Naive thymus-derived CD4-positive, alpha-beta T cell (primary cell): ENCODE measurements at regions not wholly inside any gene's neighbourhood (a gene's known extent, or its start where the extent isn't known, plus 50 kb on each side); places are given as distances from the start of the nearest gene placed in this dataset.

Experiments used
- ATAC-seq: fragments of 150-1000 bp; cut with Tn5 transposase; 2 replicates; pipeline ENCODE4 v1.10.0; 2021; ENCODE audit warnings: mild to moderate bottlenecking, moderate library complexity
- CTCF ChIA-PET: fragments of 350-600 bp; sonication (Branson Sonifier 250); formaldehyde crosslinking; loops from one replicate; lab custom pipeline; 2021; ENCODE audit warnings: antibody characterized with exemption; lab: Charles Lee
- POLR2A ChIA-PET: fragments of 350-600 bp; sonication (Branson Sonifier 250); formaldehyde crosslinking; loops from one replicate; lab custom pipeline; 2021; ENCODE audit warnings: antibody characterized with exemption, inconsistent platforms; lab: Charles Lee
- DNase-seq, 9 donors: peaks; one replicate each; pipeline versions ENCODE4 v3.0.0 to v3.0.0-alpha.2; 2020 to 2022; ENCODE audit warnings: mixed read lengths in 1 of 9
- H3K27ac ChIP-seq: one replicate; pipeline ENCODE4 v1.7.0; 2013; ENCODE audit warnings: mild to moderate bottlenecking, low read depth, low read length, moderate library complexity
- H3K27me3 ChIP-seq, 2 donors: one replicate each; pipeline ENCODE4 v1.7.0; 2013; ENCODE audit warnings: low read length in 2 of 2, mild to moderate bottlenecking in 2 of 2, moderate library complexity in 2 of 2; ENCODE audit not compliant: control insufficient read depth in 2 of 2, insufficient read depth in 2 of 2
- H3K36me3 ChIP-seq, 3 experiments: 1 replicate in 2 of 3; 2 replicates in 1 of 3; pipeline ENCODE4 v1.7.0; 2013; ENCODE audit warnings: low read length in 3 of 3, mild to moderate bottlenecking in 3 of 3, moderate library complexity in 1 of 3; ENCODE audit not compliant: insufficient read depth in 3 of 3, control insufficient read depth in 2 of 3
- H3K4me1 ChIP-seq, 2 donors: one replicate each; pipeline ENCODE4 v1.7.0; 2013; ENCODE audit warnings: low read length in 2 of 2, mild to moderate bottlenecking in 2 of 2, moderate library complexity in 1 of 2; ENCODE audit not compliant: control insufficient read depth in 2 of 2, insufficient read depth in 2 of 2
- H3K4me3 ChIP-seq: 2 replicates; pipeline ENCODE4 v1.7.0; 2013; ENCODE audit warnings: mild to moderate bottlenecking, low read length
- H3K9me3 ChIP-seq, 3 experiments: 1 replicate in 2 of 3; 2 replicates in 1 of 3; pipeline ENCODE4 v1.7.0; 2013; ENCODE audit warnings: low read length in 3 of 3; ENCODE audit not compliant: control insufficient read depth in 2 of 3
- H3K27ac Mint-ChIP-seq, 9 donors: one replicate each; pipeline ENCODE4 v1.8.0; 2020 to 2022; ENCODE audit warnings: mixed read lengths in 9 of 9, mild to moderate bottlenecking in 8 of 9, moderate library complexity in 5 of 9, inconsistent platforms in 2 of 9
- H3K27me3 Mint-ChIP-seq, 5 donors: one replicate each; pipeline ENCODE4 v1.8.0; 2021 to 2022; ENCODE audit warnings: mixed read lengths in 5 of 5, mild to moderate bottlenecking in 1 of 5
- H3K36me3 Mint-ChIP-seq, 5 donors: one replicate each; pipeline ENCODE4 v1.8.0; 2020 to 2022; ENCODE audit warnings: mixed read lengths in 5 of 5, mild to moderate bottlenecking in 3 of 5, inconsistent platforms in 1 of 5
- H3K4me1 Mint-ChIP-seq, 7 donors: one replicate each; pipeline ENCODE4 v1.8.0; 2020 to 2022; ENCODE audit warnings: mixed read lengths in 7 of 7, mild to moderate bottlenecking in 3 of 7, inconsistent platforms in 1 of 7
- H3K4me3 Mint-ChIP-seq, 10 donors: one replicate each; pipeline ENCODE4 v1.8.0; 2020 to 2022; ENCODE audit warnings: mild to moderate bottlenecking in 10 of 10, mixed read lengths in 10 of 10, moderate library complexity in 6 of 10, inconsistent platforms in 2 of 10
- H3K9me3 Mint-ChIP-seq, 11 donors: one replicate each; pipeline ENCODE4 v1.8.0; 2020 to 2022; ENCODE audit warnings: mixed read lengths in 11 of 11, mild to moderate bottlenecking in 4 of 11, inconsistent platforms in 1 of 11, moderate library complexity in 1 of 11
- intact Hi-C, 2 donors: fragments of 100-400 bp; cut with micrococcal nuclease; formaldehyde crosslinking; loops; one replicate each; pipeline ENCODE4 v1.15.1; 2023

- no peak overlapping the region for H3K4me3 ChIP-seq
- POLR2A ChIA-PET, result no interaction called here
- H3K36me3 Mint-ChIP-seq, result peaks cover 0 to 5% (median 0%) of the 10 kb centered on the region in 5 donors
- H3K4me1 Mint-ChIP-seq, result peaks cover 0 to 3% (median 0%) of the 10 kb centered on the region in 7 donors
- H3K4me1 ChIP-seq, result no peaks in the 10 kb centered on the region
- H3K9me3 Mint-ChIP-seq, result peaks cover 0 to 4% (median 0%) of the 10 kb centered on the region in 11 donors
- H3K27me3 Mint-ChIP-seq, result peaks cover 0 to 16% (median 0%) of the 10 kb centered on the region in 5 donors
- CTCF ChIA-PET, result no interaction called here
- H3K27ac ChIP-seq, result no peak overlapping the region
- DNase-seq, result no peak
- H3K9me3 ChIP-seq, result no peaks in the 10 kb centered on the region
- H3K27ac Mint-ChIP-seq, result no peak overlapping the region
- intact Hi-C loops, result no loop called here
- ATAC-seq, result no peak
- no peaks in the 10 kb centered on the region for H3K27me3 ChIP-seq
- no peak overlapping the region for H3K4me3 Mint-ChIP-seq
- H3K36me3 ChIP-seq, result no peaks in the 10 kb centered on the region
Measured at GRCh38 chr12:66733321-66733720, 54.4 kb upstream of the GRIP1 start.

- H3K36me3 Mint-ChIP-seq, result peaks cover 0 to 5% (median 0%) of the 10 kb centered on the region in 5 donors
- no peak for DNase-seq
- intact Hi-C loops, result no loop called here
- H3K4me3 Mint-ChIP-seq, result no peak overlapping the region
- Histone ChIP-seq H3K27ac (no peak overlapping the region), H3K4me1 (no peaks in the 10 kb centered on the region), H3K36me3 (no peaks in the 10 kb centered on the region), H3K9me3 (no peaks in the 10 kb centered on the region), H3K4me3 (no peak overlapping the region), H3K27me3 (no peaks in the 10 kb centered on the region)
- POLR2A ChIA-PET, result no interaction called here
- CTCF ChIA-PET, result no interaction called here
- peaks cover 0 to 3% (median 0%) of the 10 kb centered on the region in 7 donors for H3K4me1 Mint-ChIP-seq
- ATAC-seq, result no peak
- peaks cover 0 to 4% (median 0%) of the 10 kb centered on the region in 11 donors for H3K9me3 Mint-ChIP-seq
- H3K27ac Mint-ChIP-seq, result no peak overlapping the region
- peaks cover 0 to 16% (median 0%) of the 10 kb centered on the region in 5 donors for H3K27me3 Mint-ChIP-seq
Measured at GRCh38 chr12:66733839-66734238, 55.0 kb upstream of the GRIP1 start.

- H3K4me3 Mint-ChIP-seq, result no peak overlapping the region
- ATAC-seq (no peak), DNase-seq (no peak)
- Histone ChIP-seq H3K27ac (no peak overlapping the region), H3K9me3 (no peaks in the 10 kb centered on the region), H3K4me1 (no peaks in the 10 kb centered on the region), H3K36me3 (no peaks in the 10 kb centered on the region), H3K4me3 (no peak overlapping the region), H3K27me3 (no peaks in the 10 kb centered on the region)
- H3K27ac Mint-ChIP-seq, result no peak overlapping the region
- peaks cover 0 to 3% (median 0%) of the 10 kb centered on the region in 7 donors for H3K4me1 Mint-ChIP-seq
- ChIA-PET CTCF (no interaction called here), POLR2A (no interaction called here)
- intact Hi-C loops, result no loop called here
- H3K27me3 Mint-ChIP-seq, result peaks cover 0 to 16% (median 0%) of the 10 kb centered on the region in 5 donors
- H3K9me3 Mint-ChIP-seq, result peaks cover 0 to 4% (median 0%) of the 10 kb centered on the region in 11 donors
- H3K36me3 Mint-ChIP-seq, result peaks cover 0 to 5% (median 0%) of the 10 kb centered on the region in 5 donors
Measured at GRCh38 chr12:66735275-66735674, 56.4 kb upstream of the GRIP1 start.

GRCh38 chr12:66736931-66737330, 58.1 kb upstream of the GRIP1 start:
- peaks cover 0 to 16% (median 0%) of the 10 kb centered on the region in 5 donors for H3K27me3 Mint-ChIP-seq
- intact Hi-C loops, result no loop called here
- H3K4me1 Mint-ChIP-seq, result peaks cover 0 to 7% (median 4%) of the 10 kb centered on the region in 7 donors
- Histone ChIP-seq H3K27ac (no peak overlapping the region), H3K27me3 (no peaks in the 10 kb centered on the region), H3K4me1 (peaks cover 0 to 4% of the 10 kb centered on the region in 2 donors), H3K36me3 (no peaks in the 10 kb centered on the region), H3K4me3 (no peak overlapping the region), H3K9me3 (no peaks in the 10 kb centered on the region)
- DNase-seq (no peak), ATAC-seq (no peak)
- no peak overlapping the region for H3K4me3 Mint-ChIP-seq
- POLR2A ChIA-PET, result no interaction called here
- H3K27ac Mint-ChIP-seq, result no peak overlapping the region
- CTCF ChIA-PET, result no interaction called here
- peaks cover 0 to 5% (median 0%) of the 10 kb centered on the region in 5 donors for H3K36me3 Mint-ChIP-seq
- H3K9me3 Mint-ChIP-seq, result peaks cover 0 to 4% (median 0%) of the 10 kb centered on the region in 11 donors

GRCh38 chr12:66739266-66739665, 60.4 kb upstream of the GRIP1 start:
- Histone ChIP-seq H3K4me1 (peaks cover 4 to 17% of the 10 kb centered on the region in 2 donors), H3K9me3 (no peaks in the 10 kb centered on the region), H3K36me3 (no peaks in the 10 kb centered on the region), H3K27ac (no peak overlapping the region), H3K27me3 (no peaks in the 10 kb centered on the region), H3K4me3 (no peak overlapping the region)
- no peak overlapping the region for H3K4me3 Mint-ChIP-seq
- H3K27me3 Mint-ChIP-seq, result peaks cover 0 to 16% (median 0%) of the 10 kb centered on the region in 5 donors
- intact Hi-C loops, result no loop called here
- POLR2A ChIA-PET, result no interaction called here
- no peak for DNase-seq
- CTCF ChIA-PET, result no interaction called here
- H3K4me1 Mint-ChIP-seq, result peaks cover 7 to 27% (median 23%) of the 10 kb centered on the region in 7 donors
- H3K36me3 Mint-ChIP-seq, result peaks cover 0 to 6% (median 4%) of the 10 kb centered on the region in 5 donors
- peaks cover 0 to 13% (median 0%) of the 10 kb centered on the region in 11 donors for H3K9me3 Mint-ChIP-seq
- no peak overlapping the region for H3K27ac Mint-ChIP-seq
- ATAC-seq, result no peak

- intact Hi-C loops, result no loop called here
- Mint-ChIP-seq H3K27ac (peak overlapping the region in 1 of 9 donors; percentile 56), H3K9me3 (peaks cover 0 to 18% (median 0%) of the 10 kb centered on the region in 11 donors), H3K36me3 (peaks cover 0 to 6% (median 4%) of the 10 kb centered on the region in 5 donors), H3K4me3 (no peak overlapping the region), H3K4me1 (peaks cover 7 to 30% (median 24%) of the 10 kb centered on the region in 7 donors), H3K27me3 (peaks cover 0 to 16% (median 0%) of the 10 kb centered on the region in 5 donors)
- no peak for ATAC-seq
- Histone ChIP-seq H3K9me3 (no peaks in the 10 kb centered on the region), H3K36me3 (no peaks in the 10 kb centered on the region), H3K27ac (no peak overlapping the region), H3K4me3 (no peak overlapping the region), H3K4me1 (peaks cover 4 to 17% of the 10 kb centered on the region in 2 donors), H3K27me3 (no peaks in the 10 kb centered on the region)
- ChIA-PET CTCF (no interaction called here), POLR2A (no interaction called here)
- no peak for DNase-seq
Measured at GRCh38 chr12:66739940-66740651, 61.2 kb upstream of the GRIP1 start.
